GM21360 (cell line): ENCODE measurements at regions not wholly inside any gene's neighbourhood (a gene's known extent, or its start where the extent isn't known, plus 50 kb on each side); places are given as distances from the start of the nearest gene placed in this dataset.

Experiments used
- ATAC-seq: cut with Tn5 transposase; IDR thresholded peaks from one replicate; pipeline ENCODE4 v1.9.1; 2021; ENCODE audit warnings: mild to moderate bottlenecking, moderate library complexity; ENCODE audit not compliant: unreplicated experiment

- ATAC-seq = no peak
Observed at GRCh38 chr12:115245020-115245419, 561.0 kb upstream of the TBX3 start.

DNA sequence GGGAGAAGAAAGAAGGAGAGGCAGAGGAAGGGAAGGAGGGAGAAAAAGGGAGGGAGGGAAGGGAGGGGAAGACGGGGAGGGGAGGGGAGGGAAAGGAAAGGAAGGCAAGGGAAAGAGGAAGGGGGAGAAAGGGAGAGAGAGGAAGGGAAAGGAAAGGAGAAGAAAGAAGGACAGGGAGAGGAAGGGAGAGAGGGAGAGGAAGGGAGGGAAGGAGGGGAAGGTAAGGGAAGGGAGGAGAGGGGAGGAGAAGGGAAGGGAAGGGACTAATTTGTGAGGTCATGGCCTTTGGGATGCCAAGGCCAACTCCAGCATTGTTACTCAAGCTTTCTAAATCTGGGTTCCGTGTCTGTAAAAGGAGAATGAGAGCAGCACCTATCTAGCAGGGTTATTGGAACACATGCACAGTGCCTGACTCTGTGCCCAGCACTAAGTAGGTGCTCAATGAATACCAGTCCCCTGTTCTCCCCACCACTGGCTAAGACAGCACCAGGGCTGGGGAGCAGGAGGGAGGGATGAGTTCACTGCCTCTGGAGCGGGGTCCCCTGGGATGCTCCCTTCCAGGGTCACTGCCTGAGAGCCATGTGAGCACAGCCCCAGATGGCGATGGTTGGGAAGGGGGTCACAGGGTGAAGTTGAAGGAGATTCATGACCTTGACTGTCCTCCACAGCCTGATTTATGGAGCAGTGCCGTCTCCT lies 560.1 kb upstream of the TBX3 start:
- no peak for ATAC-seq

GRCh38 chr12:115240251-115240650 lies 556.3 kb upstream of the TBX3 start:
- no peak for ATAC-seq

- no peak for ATAC-seq
Observed at GRCh38 chr12:115235880-115236279, 551.9 kb upstream of the TBX3 start.

GRCh38 chr12:115233891-115234543 lies 550.0 kb upstream of the TBX3 start:
- no peak for ATAC-seq

DNA sequence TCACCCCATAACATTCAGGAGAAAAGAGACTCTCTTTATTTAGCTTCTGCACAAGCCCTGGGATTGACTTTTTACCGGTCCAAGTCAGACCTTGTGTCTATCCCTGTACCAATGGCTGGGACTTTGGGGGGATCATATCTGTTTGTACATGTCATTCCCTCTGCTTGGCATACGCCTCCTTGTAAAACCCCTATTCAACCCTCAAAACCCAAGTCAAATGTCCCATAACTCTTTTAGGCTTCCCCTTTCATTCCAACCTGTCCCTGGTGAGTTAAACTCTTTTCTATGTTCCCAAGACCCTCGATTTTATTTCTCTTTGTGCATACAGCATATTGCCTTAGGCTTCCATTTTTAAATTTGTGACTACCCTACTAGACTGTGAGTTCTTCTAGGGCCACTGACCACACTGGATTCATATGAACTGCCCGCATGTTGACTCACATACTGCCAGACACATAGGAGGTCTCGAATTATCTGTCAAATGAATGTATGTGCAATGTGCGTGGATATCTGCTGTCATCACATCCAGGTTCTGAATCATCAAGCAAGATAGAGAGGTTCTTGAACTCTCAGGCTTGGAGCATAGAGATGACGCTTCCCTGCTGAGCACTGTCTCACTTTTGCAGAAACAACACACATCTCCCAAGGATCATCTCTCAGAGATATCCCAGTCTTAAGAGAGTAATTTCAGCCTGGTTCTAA lies 548.6 kb upstream of the TBX3 start:
- ATAC-seq = no peak

DNA sequence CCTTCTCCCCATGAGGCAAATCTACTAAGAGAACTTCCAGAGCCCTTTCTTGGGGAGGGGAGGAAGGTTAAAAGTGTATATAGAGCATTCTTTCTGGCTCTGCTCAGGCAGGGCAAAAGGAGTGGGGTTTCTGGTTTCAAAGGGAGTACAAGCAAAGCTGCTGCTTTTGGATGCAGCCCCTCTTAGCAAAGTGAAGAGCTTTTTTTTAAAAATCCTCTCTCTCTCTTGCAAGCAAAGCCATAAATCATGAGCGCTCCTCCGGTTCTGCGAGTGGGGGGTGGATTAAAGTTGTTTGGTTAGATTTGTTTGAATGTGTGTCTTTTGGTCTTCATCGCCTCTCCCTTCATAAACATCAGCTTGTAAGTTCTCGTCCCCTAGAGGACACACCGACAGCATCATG lies 546.6 kb upstream of the TBX3 start:
- no peak for ATAC-seq

DNA sequence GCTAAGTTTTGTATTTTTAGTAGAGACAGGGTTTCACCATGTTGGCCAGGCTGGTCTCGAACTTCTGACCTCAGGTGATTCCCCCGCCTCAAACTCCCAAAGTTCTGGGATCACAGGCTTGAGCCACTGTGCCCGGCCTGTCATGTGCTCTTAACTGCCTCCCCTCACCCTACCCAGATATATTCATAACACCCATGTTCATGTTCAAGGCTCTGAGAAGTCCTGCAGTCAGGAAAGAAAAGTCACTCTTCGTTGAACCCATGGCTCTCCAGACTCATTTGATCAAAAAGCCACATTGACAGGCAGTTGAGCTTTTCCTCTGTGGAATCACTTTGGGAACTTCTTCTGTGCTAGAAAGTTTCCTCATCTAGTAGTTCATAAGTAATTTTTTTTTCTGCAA lies 545.5 kb upstream of the TBX3 start:
- ATAC-seq = no peak

DNA sequence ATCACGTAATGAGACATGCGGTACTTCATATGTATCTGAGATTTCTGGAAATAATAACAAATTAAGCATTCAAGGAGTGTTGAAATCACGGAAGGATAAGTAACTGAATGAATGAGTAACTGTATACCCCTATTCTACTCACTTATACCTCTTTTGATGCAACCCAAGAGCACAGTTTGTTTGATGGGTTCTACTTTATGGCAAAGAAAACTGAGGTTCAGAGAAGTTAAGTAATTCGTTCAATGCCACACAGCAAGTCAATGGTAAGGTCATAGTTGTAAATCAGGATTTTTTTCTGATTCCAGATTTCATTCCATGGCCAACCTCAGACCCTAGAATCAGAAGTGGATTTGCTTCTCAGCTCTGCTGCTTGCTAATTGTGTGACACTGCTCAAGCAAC lies 544.5 kb upstream of the TBX3 start:
- no peak for ATAC-seq

DNA sequence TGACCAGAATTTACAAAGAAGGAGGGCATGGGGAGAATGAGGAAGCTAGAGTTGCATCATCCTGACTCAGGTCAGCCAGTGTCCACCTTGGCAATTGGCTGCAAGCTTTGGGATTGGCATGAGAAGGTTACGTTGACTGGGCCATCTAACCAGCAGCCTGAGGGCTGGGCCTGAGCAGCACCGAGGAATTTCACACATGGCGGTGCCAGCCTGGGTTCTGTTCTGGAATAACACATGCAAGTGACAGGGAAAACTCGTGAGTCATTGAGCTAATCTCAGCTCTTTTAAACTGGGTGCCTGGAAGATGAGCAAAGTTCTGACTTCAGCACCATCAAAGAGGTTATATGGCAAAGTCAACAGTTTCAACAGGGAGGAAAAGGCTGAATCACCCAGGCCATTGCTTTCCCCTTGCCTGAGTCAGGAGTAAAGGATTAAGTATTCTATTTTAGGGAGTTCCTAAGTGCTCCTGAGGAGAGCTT lies 543.2 kb upstream of the TBX3 start:
- ATAC-seq = no peak

DNA sequence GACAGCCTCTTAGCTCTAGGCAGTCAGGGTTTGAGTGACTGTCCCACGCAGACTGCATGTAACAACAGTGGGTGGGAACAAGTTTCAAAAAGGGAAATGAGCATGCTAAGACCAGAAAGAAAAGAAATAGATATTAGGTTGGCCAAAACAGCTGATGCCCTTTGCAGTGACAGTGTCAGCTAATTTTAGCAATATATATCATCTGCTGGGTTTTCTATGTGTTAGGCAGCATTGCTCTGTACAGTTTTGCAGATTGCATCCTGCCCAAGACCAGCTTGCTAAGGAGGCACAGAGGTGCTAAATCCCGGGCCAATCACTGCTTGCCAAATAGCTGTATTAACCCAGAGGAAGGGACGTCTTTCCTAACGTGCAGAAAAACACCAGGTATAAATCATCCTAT lies 541.9 kb upstream of the TBX3 start:
- no peak for ATAC-seq

GRCh38 chr12:115223991-115224390 lies 540.0 kb upstream of the TBX3 start:
- no peak for ATAC-seq

DNA sequence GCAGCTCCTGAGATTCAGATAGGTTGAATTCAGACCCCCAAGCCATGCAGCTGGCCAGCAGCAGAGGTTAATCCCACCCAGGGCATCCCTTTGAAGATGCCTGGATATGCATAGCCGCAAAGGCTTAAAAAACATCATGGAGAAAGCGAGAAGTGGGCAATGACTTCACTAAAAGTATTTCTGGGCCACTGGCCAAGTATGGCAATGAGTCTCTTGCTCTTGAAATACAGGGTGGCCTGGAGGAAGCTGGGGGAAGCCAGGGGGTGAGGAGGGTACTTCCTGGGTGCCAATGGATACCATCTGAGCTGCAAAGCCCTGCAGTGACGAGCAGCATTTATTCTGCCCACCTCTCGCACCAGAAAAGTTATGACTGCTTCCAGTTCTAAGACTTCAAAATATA lies 539.3 kb upstream of the TBX3 start:
- ATAC-seq = no peak

- ATAC-seq = no peak
Observed at GRCh38 chr12:115222220-115222619, 538.2 kb upstream of the TBX3 start.

DNA sequence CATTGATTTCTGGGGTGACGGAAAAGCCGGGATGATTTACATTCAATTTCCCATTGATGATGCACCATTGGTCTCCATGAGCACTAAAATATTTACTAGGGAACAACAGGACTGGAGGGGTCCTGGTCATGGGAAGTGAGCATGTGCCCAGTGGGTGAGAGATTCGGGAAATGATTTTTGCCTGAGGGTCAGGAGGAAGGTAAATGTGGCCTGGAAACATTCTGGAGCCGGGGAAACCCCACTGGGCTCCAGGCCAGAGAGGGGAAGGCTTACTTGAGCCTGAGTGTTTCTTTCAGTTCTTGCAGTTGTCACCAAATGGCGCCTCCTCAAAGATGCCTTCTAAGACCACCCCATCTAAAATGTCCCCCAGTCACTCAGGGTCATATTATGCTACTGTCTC lies 532.3 kb upstream of the TBX3 start:
- no peak for ATAC-seq

DNA sequence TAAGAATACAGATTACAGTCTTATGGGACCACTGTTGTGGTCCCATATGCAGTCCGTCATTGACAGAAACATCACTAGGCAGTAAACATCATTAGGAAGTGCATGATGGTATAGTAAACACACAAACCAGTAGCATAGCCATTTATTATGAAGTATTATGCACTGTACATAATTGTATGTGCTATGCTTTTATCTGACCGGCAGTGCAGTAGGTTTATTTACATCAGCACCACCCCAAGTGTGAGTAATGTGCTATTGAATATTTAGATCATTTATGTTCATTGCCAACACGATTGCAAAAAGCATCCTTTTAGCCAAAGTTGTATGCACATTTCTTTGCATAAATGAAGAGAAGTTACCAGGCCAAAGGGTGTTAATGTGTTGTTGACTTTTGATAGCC lies 531.6 kb upstream of the TBX3 start:
- no peak for ATAC-seq

DNA sequence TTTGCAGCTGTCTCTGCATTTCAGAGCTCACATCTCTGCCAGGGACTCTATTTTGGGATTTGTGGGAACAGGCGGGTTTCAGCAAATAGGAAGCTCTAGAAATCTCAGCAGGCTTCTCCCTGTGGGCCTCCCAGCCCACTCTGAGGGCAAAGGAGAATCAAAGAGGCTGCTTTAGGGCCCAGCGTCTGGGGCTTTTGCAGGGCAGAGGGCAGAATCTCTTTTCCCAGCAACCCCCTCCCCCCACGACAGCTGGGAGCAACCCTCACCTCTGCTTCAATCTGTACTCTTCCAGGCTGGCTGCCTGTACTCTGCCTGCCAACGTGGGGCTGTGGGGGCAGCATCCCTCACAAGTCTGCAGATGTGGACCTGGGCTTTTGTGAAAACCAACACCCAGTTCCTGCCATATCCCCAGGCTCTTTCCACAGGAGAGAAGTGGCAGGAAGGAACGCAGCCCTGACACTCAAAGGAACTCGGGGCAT lies 529.6 kb upstream of the TBX3 start:
- ATAC-seq = no peak

DNA sequence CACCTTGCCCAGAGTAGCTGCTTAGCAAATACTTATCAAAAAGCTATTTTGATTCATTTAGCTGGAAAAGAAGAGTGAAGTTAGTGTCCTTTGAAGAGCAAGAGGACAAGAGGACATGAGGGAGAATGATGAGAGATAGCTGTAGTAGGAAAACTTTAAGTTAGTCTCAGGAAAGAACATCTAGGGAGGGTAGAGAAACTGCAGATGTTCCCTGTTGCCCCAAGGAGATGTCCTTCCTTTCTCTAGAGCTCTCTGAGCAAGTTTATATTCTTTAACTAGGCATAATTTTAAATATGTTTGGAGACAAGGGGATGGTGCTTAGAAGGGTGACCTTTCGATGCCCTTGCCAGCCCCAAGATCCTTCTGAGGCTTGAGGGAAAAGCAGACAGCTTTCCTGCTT lies 529.1 kb upstream of the TBX3 start:
- no peak for ATAC-seq

- no peak for ATAC-seq
Observed at GRCh38 chr12:115212356-115212755, 528.4 kb upstream of the TBX3 start.

DNA sequence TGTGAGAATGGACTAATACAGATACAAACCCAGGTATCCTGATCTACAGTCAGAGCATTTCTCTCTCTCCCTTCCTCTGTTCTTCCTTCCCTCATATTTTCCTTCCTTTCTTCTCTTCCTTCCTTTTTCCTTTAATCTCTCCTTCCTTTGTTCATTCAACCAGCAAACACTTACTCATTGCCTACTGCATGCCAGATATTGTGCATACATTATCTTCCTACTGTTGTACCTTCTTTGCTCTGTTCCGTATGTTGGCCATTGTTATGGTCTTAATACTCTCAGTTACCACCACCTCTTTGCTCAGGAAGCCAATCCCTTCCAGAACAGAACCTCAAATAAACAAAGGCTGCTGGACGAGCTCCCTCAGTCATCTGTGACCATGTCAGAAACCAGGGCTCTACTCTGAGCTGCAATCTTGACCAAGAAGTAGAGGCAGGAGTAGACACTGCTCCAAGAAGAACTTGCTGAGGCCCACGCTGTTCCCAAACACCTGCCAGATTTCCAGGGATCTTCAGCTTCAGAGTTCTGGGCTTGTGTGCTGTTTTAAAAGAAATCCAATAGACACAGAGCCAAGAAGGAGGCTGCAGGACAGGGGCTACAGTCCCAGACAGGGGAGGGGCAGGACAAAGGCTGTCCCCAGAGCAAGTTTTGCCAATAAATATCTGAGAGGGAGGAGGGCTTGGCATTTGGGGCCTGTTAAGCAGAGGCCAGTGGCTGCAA lies 526.7 kb upstream of the TBX3 start:
- no peak for ATAC-seq

DNA sequence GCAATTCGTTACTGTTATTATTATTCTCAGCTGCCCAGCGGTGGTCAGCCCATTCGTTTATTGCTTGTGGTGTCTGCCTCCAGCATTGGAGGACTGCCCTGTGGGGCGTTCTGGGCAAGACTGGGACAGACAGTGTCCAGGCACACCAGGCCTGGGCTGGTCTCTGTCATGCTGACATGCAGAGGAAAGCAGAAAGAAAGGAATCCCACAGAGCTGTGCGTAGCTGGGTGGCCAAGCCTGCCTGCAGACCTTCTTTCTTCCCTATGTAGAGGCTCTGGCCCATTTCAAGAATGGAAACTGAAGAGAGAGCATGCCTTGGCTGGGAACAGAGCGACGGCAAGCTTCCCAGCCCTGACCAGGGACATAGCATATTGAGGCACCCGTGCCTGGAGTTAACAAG lies 525.3 kb upstream of the TBX3 start:
- ATAC-seq = no peak
